OCI-LY7 (cell line): ENCODE measurements at regions not wholly inside any gene's neighbourhood (a gene's known extent, or its start where the extent isn't known, plus 50 kb on each side); places are given as distances from the start of the nearest gene placed in this dataset.

Source experiments
- EZH2phosphoT487 ChIP-seq: fragments of 200-600 bp; sonication (generic); IDR thresholded peaks from 2 replicates; pipeline ENCODE4 v1.6.1; 2018; ENCODE audit warnings: low read depth, borderline replicate concordance, mild to moderate bottlenecking, mixed run types, antibody characterized with exemption, low read length, moderate library complexity, mixed read lengths
- TF ChIP-seq, protein P1 (sequence below): fragments of 200-600 bp; sonication (generic); conservative IDR thresholded peaks from 2 replicates; pipeline ENCODE4 v1.5.1; 2014; ENCODE audit warnings: mild to moderate bottlenecking, antibody characterized with exemption, low read length, moderate library complexity, mixed read lengths

DNA sequence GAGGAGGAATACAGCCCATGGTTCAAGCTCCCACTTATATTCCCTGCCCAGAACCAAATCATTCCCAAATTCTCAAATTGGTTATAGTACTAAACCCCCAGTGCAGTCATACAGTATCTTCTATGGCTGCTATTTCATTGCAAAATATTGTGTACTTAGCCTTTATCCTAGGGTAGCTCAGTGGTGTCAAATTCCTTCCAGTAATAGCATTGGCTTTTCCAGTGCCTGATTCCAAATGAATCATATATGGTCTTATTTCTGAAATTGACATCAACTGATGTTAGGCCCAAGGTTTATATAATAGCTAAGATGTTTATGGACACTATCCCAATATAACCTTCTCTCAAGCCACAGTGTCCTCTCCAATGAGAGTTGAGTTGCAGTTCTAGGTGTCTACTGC is 256.7 kb downstream of the NDUFS4 start:
- TF ChIP-seq, protein P1, sequence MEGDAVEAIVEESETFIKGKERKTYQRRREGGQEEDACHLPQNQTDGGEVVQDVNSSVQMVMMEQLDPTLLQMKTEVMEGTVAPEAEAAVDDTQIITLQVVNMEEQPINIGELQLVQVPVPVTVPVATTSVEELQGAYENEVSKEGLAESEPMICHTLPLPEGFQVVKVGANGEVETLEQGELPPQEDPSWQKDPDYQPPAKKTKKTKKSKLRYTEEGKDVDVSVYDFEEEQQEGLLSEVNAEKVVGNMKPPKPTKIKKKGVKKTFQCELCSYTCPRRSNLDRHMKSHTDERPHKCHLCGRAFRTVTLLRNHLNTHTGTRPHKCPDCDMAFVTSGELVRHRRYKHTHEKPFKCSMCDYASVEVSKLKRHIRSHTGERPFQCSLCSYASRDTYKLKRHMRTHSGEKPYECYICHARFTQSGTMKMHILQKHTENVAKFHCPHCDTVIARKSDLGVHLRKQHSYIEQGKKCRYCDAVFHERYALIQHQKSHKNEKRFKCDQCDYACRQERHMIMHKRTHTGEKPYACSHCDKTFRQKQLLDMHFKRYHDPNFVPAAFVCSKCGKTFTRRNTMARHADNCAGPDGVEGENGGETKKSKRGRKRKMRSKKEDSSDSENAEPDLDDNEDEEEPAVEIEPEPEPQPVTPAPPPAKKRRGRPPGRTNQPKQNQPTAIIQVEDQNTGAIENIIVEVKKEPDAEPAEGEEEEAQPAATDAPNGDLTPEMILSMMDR: no peak
- no peak for TF ChIP-seq EZH2phosphoT487
